Erythroblast (primary cell): ENCODE measurements at regions not wholly inside any gene's neighbourhood (a gene's known extent, or its start where the extent isn't known, plus 50 kb on each side); places are given as distances from the start of the nearest gene placed in this dataset.

ENCODE experiments used
- GATA1 ChIP-seq: IDR thresholded peaks from 2 replicates; pipeline ENCODE4 v1.6.1; 2011; ENCODE audit warnings: low read depth, mild to moderate bottlenecking, control low read depth, low read length, moderate library complexity
- POLR2A ChIP-seq: IDR thresholded peaks from 2 replicates; pipeline ENCODE4 v1.6.1; 2011; ENCODE audit warnings: mild to moderate bottlenecking, low read length

DNA sequence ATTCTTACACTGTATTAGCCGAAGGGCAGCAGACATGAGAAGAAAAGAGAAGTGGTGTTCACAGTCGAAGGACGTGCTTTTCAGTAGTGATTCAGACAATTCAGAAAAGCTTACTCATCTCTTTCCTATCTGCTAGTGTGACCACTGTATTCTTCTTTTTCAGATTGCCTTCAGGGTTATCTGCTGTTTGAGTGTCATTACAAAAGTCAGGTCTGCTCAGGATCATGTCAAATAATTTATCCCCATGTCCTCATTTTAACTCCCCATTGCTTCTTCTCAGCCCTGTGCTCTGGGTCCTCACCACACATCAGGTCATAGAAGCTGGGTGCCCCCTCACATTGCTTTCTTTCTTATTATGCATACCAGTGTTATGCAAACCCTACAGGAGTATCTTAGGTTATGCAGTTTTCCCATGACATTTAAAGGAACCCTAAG lies 394.0 kb downstream of the CETN3 start:
- TF ChIP-seq POLR2A (no peak), GATA1 (no peak)
